AML-193 (cell line): ENCODE measurements at regions not wholly inside any gene's neighbourhood (a gene's known extent, or its start where the extent isn't known, plus 50 kb on each side); places are given as distances from the start of the nearest gene placed in this dataset.
"Not testable (repeated sequence)": the region's sequence is repeated elsewhere in the genome, so short reads cannot be mapped to it uniquely, and the experiment has no call there.

Experiments used
- DNase-seq, 2 experiments: peaks; one replicate each; lab custom pipeline; 2025; lab: John Stamatoyannopoulos, UW

- DNase-seq, result not testable (repeated sequence)
Measured at GRCh38 chr3:154834831-154835230, 245.3 kb upstream of the MME start.

- DNase-seq, result no peak
Measured at GRCh38 chr3:154829929-154830328, 250.2 kb upstream of the MME start.

DNA sequence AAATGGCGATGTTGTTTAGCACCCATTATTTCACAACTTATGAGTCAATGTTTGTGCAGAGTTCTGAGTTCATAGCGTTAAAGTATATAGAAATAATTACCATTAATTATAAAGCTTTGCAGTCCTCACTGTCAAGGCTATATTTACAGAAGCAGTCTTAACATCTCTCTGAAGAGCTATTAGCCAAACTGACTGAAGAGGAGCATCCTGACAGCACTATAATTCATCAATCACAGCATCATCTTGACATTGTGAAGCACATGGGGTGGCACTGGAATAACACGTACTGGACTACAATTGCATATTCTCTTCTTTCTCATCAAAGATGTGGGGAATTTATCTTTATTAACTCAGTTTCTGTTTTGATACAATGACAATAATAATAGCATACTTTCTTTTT is 260.6 kb upstream of the MME start:
- no peak for DNase-seq

DNA sequence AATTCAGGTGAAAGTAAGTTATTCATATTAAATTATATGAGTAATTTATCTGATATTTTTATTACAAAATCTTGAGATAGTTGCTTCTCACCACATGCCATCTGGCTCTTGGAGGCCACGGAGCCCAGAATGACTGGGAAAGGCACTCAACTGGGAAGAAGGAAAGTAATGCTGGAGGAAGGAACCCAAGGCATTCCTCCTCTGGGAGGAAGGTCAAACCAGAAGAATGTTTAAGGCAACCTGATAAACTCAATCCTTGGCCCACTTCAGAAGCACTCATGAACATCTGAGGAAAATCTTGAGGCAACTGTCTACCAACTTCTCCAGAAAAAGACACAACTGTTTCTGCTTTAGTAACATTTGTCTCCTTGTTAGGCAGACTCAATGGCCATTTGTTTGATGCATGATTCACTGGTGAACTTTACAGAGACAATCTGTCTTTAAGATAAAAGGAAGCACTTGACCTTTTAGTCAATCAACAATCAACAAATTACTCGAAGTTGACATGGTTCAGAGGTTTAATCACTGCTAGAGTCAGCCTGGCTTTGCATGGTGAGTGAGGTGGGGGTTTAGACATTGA is 261.4 kb upstream of the MME start:
- DNase-seq, result no peak

GRCh38 chr3:154810017-154810416 is 270.1 kb upstream of the MME start:
- DNase-seq, result not testable (repeated sequence)

DNA sequence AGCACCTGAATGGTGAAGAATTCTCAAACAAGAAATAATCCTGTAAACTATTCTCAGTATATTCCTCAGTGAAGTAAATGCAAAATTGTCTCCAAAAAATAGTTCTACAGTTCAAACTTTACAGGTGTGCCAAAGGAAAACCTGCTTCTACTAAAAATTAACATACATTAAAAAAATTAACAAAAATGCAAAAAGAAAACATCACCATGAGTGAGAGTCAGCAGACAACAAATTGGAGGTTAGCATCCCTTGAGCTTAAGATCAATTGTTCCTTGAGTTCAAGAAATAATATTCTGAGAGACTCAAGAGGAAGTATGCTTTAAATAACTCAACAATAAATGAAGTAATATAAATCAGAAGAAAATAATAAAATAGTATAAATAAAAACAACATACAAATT is 278.4 kb upstream of the MME start:
- no peak for DNase-seq

DNA sequence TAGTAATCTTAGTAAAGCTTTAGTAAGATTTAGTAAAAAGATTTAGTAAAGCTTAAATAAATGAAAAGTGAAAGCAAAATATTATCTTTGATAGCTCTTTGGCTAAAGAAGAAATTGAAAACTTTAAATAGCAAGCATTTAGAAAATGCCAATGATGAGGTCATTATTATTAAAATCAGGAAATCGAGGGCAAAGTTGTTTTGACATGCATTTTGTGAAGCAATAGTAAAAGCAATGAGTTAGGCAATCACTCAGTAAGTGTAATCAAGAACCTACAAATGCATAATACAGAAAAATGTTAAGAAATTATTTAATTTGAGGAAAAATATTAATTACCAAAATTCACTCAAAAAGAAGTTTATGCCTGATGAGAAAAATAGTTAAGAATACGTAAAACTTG is 280.3 kb upstream of the MME start:
- DNase-seq, result peak; percentile 65 to 66

GRCh38 chr3:154795582-154795981 is 284.5 kb upstream of the MME start:
- DNase-seq, result no peak

DNA sequence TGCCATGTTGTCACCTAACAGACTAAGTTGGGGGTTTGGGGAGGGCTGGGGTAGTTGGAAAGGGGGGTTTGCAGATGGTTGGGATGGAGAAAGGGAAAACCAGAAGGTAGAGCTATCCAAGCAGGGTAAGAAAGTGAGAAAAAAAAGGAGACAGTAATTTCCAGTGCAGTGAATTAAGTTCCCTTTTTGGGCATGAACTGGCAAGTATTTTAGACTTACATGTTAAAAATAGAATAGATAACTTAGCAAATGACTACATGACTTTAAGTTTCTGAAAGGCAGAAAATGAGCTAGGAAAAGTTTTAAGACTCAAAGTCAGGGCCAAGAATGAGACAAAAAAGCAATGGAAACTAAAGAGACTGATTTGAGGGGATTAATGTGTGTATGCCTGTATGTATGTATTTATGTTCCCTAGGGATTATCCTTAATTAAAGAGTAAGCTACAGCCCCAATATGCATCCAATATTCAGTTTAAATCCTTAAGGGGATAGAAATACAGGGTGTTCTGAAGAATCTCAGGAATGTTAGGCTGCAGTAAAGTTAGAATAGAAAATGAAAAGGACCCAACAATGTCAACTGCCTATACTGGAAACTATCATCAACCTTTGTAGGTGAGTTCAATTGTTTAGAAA is 285.2 kb upstream of the MME start:
- DNase-seq, result peak; percentile 33 to 40

GRCh38 chr3:154794391-154794790 is 285.7 kb upstream of the MME start:
- peak in 1 of 2 experiments; percentile 28 for DNase-seq

DNA sequence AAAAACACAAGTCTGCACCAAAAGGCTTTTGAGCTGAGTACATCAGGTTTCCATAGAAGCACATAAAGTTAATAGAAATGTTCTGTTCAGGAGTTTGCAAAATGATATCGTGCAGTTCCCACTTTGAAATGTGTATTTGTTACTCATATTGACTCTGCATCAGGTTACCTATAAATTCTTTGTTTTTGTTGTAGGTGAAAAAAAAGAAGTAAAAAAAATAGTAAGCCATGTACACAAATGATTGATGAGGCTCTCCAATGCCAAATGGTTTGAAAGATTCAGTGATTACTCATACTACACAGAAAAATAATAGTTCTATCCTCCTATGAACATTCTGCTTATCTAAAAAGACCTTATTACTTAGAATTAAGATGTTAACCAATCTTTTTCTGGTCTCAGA is 287.3 kb upstream of the MME start:
- no peak for DNase-seq

DNA sequence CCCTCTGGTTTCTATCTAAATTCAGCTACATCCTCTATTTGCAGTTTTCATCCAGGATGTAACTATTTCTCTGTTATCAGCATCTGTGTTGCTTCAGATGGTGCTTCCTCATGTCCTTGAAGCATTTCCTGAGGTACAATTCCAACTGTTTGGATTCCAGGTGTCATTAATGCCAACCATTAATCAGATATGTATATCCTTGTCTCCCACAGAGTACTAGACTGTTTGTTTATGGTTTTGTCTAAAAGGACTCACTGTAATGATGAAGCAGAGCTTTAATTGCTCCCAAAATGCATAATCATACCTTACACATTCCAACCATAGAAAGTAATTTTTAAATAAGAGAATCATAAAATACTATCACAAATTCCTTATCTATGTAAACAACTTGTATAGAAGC is 288.5 kb upstream of the MME start:
- DNase-seq, result no peak

DNA sequence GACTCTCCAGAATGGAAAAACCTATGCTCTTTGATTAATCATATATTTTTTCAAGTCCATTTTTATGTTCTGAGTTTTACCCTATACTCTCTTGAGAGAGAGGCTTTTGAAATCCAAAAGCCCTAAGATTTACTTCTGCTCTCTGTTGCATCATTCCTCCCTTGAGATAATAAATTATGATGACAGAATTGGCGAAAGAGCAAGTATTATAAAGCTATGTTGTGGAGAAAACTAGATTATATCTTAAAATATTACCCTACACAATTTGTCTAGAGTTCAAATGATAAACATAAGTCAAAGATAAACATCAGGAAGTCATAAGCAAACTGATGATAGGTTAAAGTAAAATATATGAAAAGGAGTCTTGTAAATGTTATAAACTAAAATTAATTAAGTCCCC is 293.4 kb upstream of the MME start:
- DNase-seq, result no peak

GRCh38 chr3:154783521-154783931 is 296.6 kb upstream of the MME start:
- DNase-seq, result peak; percentile 82 to 83

DNA sequence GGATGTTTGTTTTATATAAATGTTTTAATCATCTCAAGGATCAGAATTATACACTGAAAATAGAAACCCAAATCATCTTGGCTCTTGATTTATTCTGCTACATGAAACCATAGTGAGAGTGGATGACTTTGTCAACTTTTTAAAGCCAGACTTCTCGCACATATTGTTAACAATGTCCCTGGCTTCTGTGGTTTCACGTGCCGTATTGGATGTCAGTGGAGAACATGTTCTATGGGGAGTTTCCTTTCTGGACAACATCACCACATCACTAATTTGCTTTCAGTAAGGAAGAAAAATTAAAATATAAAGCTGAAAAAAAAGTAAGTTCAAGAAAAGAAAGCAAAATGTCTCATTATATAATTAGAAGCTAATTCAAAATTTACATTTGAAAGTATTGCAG is 297.1 kb upstream of the MME start:
- DNase-seq, result no peak

DNA sequence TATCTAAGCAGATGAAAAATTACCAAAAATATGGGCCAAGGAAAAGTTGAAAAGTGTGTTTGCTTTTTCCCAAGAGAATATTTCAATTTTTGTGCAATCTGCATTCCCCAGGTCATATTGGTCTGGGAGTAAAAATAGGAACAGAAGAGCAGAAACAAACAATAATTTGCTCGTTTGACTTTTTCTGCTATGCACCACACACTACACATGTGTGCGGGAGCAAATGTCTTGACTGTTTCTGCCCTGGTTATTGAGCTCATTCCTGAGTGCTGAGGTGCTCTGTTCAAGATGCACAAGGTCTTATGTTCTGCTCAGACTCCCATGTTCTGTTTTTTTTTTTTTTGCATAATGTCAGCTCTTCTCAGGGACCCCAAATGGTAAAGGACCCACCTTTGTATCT is 298.0 kb upstream of the MME start:
- no peak for DNase-seq

DNA sequence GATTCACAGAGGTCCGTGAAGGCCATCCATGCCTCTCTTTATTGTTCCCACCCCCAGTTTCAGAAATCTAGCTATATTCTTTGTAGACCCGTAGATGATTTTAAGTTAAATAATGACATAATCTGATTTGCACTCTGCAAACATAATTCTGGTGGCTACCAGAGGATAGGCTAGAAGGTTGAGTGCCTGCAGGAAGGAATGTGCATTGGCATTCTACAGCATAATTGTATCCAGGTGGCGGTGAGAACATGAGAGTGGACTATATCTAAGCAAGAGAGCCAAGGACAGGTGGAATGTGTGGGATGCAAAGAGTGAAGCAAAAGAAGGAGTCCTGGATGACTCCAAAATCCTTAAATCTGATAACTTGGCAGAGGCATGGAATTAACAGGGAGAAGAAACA is 298.5 kb upstream of the MME start:
- DNase-seq, result no peak

GRCh38 chr3:154780263-154780662 is 299.9 kb upstream of the MME start:
- DNase-seq, result no peak

DNA sequence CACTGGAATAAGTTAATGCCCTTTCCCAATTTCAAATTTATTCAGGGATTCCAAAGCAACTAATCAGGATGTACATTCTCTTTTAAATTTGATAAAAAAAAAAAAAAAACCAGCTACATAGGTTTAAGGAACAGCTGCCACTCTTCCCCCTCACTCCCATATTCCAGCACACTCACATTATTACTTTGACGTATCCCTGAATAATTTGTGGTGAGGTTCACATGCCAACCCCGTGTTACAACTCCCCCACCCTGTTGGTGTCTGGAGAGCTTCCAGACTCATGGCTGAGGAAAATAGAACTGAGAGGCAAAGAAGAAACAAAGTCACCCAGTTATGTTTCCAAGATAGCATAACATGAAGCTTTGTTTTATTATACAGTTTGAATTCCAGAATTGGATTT is 300.5 kb upstream of the MME start:
- no peak for DNase-seq

DNA sequence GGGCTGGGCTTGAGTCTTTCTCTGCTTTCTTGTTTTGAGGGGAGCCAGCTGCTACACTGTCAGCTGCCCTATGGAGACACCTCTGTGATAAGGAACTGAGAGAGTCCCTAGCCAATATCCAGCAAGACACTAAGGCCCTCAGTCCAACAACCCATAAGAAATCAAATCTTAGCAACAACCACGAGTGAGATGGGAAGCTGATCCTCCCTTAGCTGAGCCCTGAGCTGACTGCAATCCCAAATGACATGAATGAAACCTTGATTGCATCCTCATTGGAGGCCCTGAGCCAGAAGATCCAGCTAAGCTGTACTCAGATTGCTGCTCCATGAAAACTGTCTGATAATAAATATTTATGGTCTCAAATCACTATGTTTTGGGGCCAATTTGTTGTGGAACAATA is 302.1 kb upstream of the MME start:
- no peak for DNase-seq

DNA sequence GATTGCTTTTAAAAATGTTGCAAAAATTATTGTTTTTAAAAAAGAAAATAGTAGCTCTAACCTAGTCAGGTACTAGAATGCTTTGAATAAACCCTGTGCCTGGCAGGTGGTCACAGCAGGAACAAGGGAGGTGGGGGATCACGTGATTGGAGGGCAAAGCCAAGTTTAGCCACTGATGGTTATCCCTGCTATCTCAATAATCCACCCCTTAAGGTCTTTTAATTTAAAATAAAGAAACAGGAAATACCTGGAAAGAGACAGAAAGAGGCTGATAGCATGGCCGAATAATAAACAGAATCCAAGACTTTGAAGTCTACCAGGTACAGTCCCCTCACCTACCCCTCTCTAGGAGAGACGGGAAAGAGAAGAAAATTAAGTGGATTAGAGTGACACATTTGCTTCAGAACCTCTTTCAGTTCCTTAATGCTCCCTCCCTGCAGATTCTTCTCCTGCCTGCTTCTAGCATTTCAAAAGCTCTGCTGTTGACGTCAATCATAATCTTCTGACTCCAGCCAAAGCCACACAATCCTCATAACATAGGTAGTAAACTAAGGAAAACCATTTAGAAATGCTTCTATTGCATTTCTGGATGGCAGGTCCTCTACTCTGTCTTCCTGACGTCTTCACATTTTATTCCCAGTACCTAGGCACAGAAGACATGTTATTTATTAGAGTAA is 303.4 kb upstream of the MME start:
- no peak for DNase-seq

GRCh38 chr3:154775821-154776548 is 304.1 kb upstream of the MME start:
- DNase-seq, result no peak
